ENCODE measurements at regions not wholly inside any gene's neighbourhood (a gene's known extent, or its start where the extent isn't known, plus 50 kb on each side); places are given as distances from the start of the nearest gene placed in this dataset.
A peak's percentile ranks its signal among the peaks of the same experiment; 100 is the strongest.

- no peak for DNase-seq
Measured at GRCh38 chr5:146254223-146254622, 50.8 kb downstream of the RBM27 start.

GRCh38 chr5:146273109-146273508 is 65.5 kb upstream of the POU4F3 start:
- DNase-seq, result no peak

GRCh38 chr5:146283344-146283761 is 55.3 kb upstream of the POU4F3 start:
- DNase-seq, result peak; percentile 60

- DNase-seq, result no peak
Measured at GRCh38 chr5:146284016-146284415, 54.6 kb upstream of the POU4F3 start.

Measured in amniotic stem cell (primary cell).